Esophagus muscularis mucosa (tissue), 4 donors: ENCODE measurements at regions not wholly inside any gene's neighbourhood (a gene's known extent, or its start where the extent isn't known, plus 50 kb on each side); places are given as distances from the start of the nearest gene placed in this dataset.

Source experiments
- DNase-seq: peaks from one replicate; pipeline ENCODE4 v3.0.0-alpha.2; 2017; ENCODE audit errors: extremely low spot score
- H3K27ac ChIP-seq, 4 donors: fragments of 200-600 bp; sonication (generic); replicated peaks in 1 of 4; 1 replicate in 3 of 4; 2 replicates in 1 of 4; pipeline ENCODE4 v1.5.1; 2016 to 2019; ENCODE audit warnings: mild to moderate bottlenecking in 1 of 4
- H3K27me3 ChIP-seq, 4 donors: fragments of 200-600 bp; sonication (generic); one replicate each; pipeline versions ENCODE4 v1.5.1 to v1.6.0; 2016 to 2019
- H3K36me3 ChIP-seq, 4 donors: fragments of 200-600 bp; sonication (generic); one replicate each; pipeline ENCODE4 v1.5.1; 2016 to 2019
- H3K4me1 ChIP-seq, 4 donors: fragments of 200-600 bp; sonication (generic); one replicate each; pipeline ENCODE4 v1.5.1; 2016 to 2019
- H3K4me3 ChIP-seq, 4 donors: fragments of 200-600 bp; sonication (generic); 1 replicate in 2 of 4; 2 replicates in 2 of 4; pipeline ENCODE4 v1.5.1; 2016 to 2019; ENCODE audit warnings: mild to moderate bottlenecking in 4 of 4, moderate library complexity in 1 of 4
- H3K9me3 ChIP-seq, 4 donors: fragments of 200-600 bp; sonication (generic); 1 replicate in 3 of 4; 2 replicates in 1 of 4; pipeline ENCODE4 v1.5.1; 2016 to 2019
- EP300 ChIP-seq: sonication (generic); formaldehyde crosslinking; IDR thresholded peaks from one replicate; pipeline ENCODE4 v1.6.1; 2017; ENCODE audit warnings: antibody characterized with exemption
- POLR2A ChIP-seq: fragments of 450-650 bp; IDR thresholded peaks from one replicate; pipeline ENCODE4 v1.6.1; 2017; ENCODE audit warnings: antibody characterized with exemption, moderate library complexity, mild to moderate bottlenecking, low read depth
- POLR2AphosphoS5 ChIP-seq, 2 donors: sonication (generic); formaldehyde crosslinking; IDR thresholded peaks; one replicate each; pipeline ENCODE4 v1.6.1; 2017; ENCODE audit warnings: antibody characterized with exemption in 2 of 2
- WGBS: methylation state at CpG from one replicate; pipeline ENCODE4 v1.1.5; 2018; 5-methylcytosine and 5-hydroxymethylcytosine counted together
- intact Hi-C: fragments of 100-400 bp; cut with DNase I; formaldehyde crosslinking; loops from one replicate; pipeline ENCODE4 v1.15.1; 2023
- TF ChIP-seq, protein P1 (sequence below), 3 experiments: fragments of 200-600 bp in 2 of 3; fragments of 450-650 bp in 1 of 3; sonication (generic) in 2 of 3; IDR thresholded peaks; one replicate each; pipeline ENCODE4 v1.5.1; 2017 to 2019; ENCODE audit warnings: antibody characterized with exemption in 3 of 3, mild to moderate bottlenecking in 2 of 3, moderate library complexity in 1 of 3

- Histone ChIP-seq H3K4me3 (no peak overlapping the region), H3K36me3 (no peaks in the 10 kb centered on the region), H3K27me3 (no peaks in the 10 kb centered on the region), H3K27ac (no peak overlapping the region), H3K9me3 (no peaks in the 10 kb centered on the region), H3K4me1 (peaks cover 11 to 36% (median 25%) of the 10 kb centered on the region in 4 donors)
- TF ChIP-seq POLR2AphosphoS5 (IDR thresholded peaks at IDR 0.05) (no peak), EP300 (no peak)
- intact Hi-C loops = no loop called here
- WGBS = 79% methylated on average over 8 of the region's 14 CpGs
- no peak for DNase-seq
These were observed 62.7 kb upstream of the GSE1 start for GRCh38 chr16:85550422-85550864.

GRCh38 chr16:85550953-85551924 is 61.9 kb upstream of the GSE1 start:
- Histone ChIP-seq H3K27ac (no peak overlapping the region), H3K4me3 (no peak overlapping the region), H3K9me3 (no peaks in the 10 kb centered on the region), H3K36me3 (no peaks in the 10 kb centered on the region), H3K27me3 (no peaks in the 10 kb centered on the region), H3K4me1 (peaks cover 11 to 44% (median 33%) of the 10 kb centered on the region in 4 donors)
- 88% methylated on average over 24 of the region's 25 CpGs for WGBS
- intact Hi-C loops = no loop called here
- TF ChIP-seq, protein P1, sequence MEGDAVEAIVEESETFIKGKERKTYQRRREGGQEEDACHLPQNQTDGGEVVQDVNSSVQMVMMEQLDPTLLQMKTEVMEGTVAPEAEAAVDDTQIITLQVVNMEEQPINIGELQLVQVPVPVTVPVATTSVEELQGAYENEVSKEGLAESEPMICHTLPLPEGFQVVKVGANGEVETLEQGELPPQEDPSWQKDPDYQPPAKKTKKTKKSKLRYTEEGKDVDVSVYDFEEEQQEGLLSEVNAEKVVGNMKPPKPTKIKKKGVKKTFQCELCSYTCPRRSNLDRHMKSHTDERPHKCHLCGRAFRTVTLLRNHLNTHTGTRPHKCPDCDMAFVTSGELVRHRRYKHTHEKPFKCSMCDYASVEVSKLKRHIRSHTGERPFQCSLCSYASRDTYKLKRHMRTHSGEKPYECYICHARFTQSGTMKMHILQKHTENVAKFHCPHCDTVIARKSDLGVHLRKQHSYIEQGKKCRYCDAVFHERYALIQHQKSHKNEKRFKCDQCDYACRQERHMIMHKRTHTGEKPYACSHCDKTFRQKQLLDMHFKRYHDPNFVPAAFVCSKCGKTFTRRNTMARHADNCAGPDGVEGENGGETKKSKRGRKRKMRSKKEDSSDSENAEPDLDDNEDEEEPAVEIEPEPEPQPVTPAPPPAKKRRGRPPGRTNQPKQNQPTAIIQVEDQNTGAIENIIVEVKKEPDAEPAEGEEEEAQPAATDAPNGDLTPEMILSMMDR (IDR thresholded peaks at IDR 0.05) = no peak
- no peak for TF ChIP-seq POLR2AphosphoS5 (IDR thresholded peaks at IDR 0.05)
- TF ChIP-seq EP300 = no peak
- TF ChIP-seq POLR2A = no peak
- DNase-seq = no peak

DNA sequence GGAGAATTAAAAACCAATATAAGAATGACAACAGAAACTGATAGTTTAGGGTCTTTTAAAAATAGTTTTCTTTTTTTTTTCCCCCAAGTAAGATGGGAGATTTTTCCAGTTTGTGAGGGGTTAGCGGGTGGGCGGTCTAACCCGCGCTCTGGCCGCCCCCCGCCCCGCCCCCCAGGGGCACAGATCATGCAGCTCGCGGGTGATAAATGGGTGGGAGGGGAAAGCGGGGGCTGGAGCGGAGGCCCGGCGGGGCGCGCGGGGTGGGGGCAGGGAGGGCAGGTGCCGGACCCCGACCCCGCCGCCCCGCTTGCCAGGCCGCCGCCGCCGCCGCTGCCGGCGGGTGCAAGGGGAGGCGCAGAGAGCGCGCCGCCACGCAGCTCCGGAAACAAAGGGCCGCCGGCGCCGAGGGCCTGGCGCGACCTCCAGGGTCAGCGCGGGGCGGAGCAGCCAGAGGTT is 60.1 kb upstream of the GSE1 start:
- intact Hi-C loops = no loop called here
- H3K9me3 ChIP-seq = no peaks in the 10 kb centered on the region
- no peak for DNase-seq
- H3K36me3 ChIP-seq = no peaks in the 10 kb centered on the region
- no peaks in the 10 kb centered on the region for H3K27me3 ChIP-seq
- peak overlapping the region; percentile 79 to 88 (median 84) for H3K27ac ChIP-seq
- H3K4me1 ChIP-seq = peaks cover 21 to 62% (median 48%) of the 10 kb centered on the region in 4 donors
- H3K4me3 ChIP-seq = peak overlapping the region; percentile 74 to 85 (median 82)
- TF ChIP-seq POLR2A (no peak), EP300 (no peak), POLR2AphosphoS5 (IDR thresholded peaks at IDR 0.05) (no peak)
- TF ChIP-seq, protein P1 (IDR thresholded peaks at IDR 0.05) = no peak
- 17% methylated on average over 15 of the region's 43 CpGs for WGBS

DNA sequence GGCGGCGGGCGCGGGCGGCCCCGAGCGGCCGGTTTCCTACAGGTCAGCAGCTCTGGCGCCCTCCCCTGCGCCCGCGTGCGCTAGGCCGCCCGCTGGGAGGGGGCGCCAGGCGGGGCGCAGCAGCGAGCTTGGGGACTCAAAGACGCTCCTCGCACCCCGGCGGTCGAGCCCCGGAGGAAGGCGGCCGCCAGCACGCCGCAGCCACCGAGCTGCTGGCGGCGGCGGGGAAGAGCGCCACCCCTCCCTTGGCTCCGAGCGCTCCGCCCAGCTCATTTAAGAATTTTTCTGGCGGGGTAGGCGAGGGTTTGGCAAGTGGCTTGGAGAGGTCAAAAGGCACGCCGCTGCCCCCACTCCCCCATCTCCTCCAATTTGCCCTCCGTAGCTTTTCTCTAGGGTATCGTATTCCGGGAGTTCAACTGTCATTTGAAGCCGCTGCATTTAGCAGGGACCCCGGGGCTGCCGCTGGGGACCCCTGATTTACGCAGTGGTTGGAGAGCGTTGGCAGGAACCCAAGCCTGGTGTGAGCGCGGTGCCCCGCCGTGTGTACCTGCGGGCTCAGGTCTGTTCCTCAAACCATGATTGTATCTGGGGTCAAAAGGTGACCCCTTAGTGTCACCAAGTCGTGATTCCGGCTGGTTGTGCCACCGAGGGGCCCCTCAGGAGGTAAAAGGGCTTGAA is 59.5 kb upstream of the GSE1 start:
- WGBS = 0% methylated on average over 6 of the region's 57 CpGs
- Histone ChIP-seq H3K27ac (peak overlapping the region; percentile 79 to 88 (median 84)), H3K36me3 (no peaks in the 10 kb centered on the region), H3K4me1 (peaks cover 24 to 68% (median 54%) of the 10 kb centered on the region in 4 donors), H3K9me3 (no peaks in the 10 kb centered on the region), H3K4me3 (peak overlapping the region; percentile 74 to 85 (median 82)), H3K27me3 (no peaks in the 10 kb centered on the region)
- no peak for TF ChIP-seq POLR2AphosphoS5 (IDR thresholded peaks at IDR 0.05)
- TF ChIP-seq, protein P1 (IDR thresholded peaks at IDR 0.05) = peak; percentile 11 to 37 (median 28)
- TF ChIP-seq EP300 = no peak
- TF ChIP-seq POLR2A = no peak
- intact Hi-C loops = loop anchor here (2.0 kb wide), 1 partner anchor 57 kb away; no protein-coding TSS in a partner anchor
- DNase-seq = no peak
